HG03159 (cell line): ENCODE measurements at regions not wholly inside any gene's neighbourhood (a gene's known extent, or its start where the extent isn't known, plus 50 kb on each side); places are given as distances from the start of the nearest gene placed in this dataset.
"Not testable (repeated sequence)": the region's sequence is repeated elsewhere in the genome, so short reads cannot be mapped to it uniquely, and the experiment has no call there.

ENCODE experiments used
- ATAC-seq: cut with Tn5 transposase; IDR thresholded peaks from one replicate; pipeline ENCODE4 v1.9.1; 2021; ENCODE audit warnings: mild to moderate bottlenecking, moderate library complexity; ENCODE audit not compliant: unreplicated experiment

DNA sequence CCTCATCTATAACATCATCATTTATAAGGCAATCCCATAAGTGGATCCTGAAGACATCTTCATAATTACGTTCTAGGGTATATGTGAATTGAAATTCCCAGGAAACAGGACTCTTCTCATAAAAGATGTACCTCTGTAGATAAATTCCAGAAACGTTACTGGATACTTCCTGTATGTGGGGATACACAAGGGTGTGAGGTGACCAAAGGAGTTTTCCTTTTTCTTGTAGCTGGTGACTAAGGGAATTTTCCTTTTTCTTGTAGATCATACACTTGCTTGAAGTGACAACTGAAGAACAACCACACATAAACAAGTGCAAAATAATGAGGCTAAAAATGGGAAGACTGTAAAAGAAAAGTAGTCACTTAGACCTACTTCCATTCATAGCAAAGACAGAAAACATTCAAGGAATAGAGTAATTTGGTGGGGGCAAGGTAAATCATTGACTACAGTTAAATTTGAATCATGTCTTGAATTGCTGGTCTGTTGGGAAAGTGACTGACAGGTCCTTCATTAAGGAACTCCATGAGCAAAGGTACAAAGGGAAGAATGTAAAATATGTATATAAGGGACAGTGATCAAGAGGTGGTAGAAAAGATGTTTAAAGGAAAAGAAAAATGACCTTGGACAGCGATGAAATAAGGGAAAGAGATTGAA, 53.2 kb upstream of the UBE2E3 start:
- no peak for ATAC-seq

DNA sequence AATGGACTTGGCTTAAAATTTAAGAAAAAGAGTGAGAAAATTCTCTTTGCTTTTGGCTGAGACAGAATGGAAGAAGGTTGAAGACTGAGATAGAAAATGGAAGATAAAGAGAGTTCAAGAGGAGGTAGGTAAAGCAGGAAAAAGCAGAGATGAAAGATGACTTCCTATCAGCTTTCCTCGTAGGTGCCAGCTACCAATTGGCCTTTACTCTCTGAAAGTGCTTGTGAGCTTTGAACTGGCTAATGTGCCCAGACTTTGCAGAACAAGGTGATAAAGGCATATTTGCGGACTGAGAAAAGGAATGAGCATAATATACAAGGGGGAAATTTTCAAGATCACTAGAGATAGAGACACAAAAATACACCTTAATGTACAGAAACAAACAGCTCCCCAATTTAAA, 54.7 kb upstream of the UBE2E3 start:
- ATAC-seq: no peak

DNA sequence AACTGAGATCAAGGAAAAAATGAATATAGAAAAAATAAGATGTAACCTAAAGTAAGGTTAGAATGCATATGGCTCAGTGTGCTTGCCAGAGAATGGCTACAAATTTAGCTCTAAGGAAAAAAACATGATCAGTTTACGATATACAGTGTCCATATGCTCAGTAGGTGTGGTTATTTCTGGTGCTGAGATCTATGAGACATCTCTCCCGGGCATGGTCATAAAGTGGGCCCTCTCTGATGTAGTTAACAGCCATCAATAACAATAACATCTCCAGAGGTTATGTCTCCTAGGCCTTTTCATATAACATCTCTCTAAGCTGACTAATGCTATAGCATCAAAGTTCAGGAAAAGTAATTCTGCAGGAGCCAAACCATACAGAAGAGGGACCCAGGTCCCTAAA, 56.3 kb upstream of the UBE2E3 start:
- no peak for ATAC-seq

DNA sequence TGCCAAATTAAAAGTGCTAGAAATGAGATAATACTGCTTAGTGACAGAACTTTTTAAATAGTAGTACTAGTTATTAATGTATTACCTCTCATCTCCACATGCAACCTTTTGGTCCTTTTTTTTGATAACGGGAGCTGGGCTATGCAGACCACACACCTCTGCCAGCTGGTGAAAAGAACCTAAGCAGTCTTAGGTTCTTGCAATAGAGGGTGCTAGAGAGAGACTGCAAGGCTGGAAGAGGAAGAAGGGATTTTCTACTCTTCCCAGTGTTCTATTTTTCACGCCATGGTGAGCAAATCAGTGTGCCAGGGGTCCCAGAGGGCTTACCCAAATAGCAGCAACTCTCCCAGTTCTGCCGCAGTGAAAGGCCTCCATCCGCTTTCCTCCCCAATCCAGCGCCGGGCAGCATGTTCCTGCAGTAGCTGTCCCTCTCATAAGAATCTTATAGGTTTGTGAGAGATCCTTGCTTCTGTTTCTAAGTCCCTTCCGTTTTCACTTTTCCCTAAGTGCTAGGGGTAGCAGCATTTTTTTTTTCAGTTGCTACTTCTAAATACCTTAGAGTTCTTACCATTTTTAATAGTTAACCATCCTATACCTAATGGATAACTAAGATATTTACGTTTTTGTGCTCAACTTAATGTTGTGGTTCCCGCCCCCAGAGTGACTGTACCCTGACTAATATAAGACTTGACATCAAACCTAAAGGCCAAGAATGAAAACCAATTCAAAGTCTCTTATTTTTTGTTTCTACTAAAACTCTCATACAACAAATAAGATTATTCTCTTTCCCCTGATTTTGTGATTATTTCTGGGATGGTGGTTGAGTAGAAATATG, 69.4 kb upstream of the UBE2E3 start:
- ATAC-seq: no peak

DNA sequence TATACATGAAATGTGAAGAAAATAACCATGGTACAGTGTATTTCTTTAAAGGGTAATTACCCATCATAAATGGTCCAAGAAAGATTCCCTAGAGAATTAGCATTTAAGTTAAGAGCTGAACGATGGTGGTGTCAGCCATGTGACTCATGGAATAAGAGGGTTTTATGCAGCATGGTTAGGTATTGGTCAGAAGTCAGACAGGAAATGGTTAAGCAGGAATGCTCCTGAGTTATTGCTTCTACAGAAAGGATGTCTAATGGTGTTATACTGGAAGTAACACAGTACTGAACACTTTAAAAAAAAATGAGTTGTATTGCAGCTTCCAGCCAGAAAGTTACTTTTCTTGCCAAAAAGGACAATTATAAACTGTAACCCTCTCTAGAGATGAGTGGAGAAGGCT, 72.7 kb upstream of the UBE2E3 start:
- no peak for ATAC-seq

DNA sequence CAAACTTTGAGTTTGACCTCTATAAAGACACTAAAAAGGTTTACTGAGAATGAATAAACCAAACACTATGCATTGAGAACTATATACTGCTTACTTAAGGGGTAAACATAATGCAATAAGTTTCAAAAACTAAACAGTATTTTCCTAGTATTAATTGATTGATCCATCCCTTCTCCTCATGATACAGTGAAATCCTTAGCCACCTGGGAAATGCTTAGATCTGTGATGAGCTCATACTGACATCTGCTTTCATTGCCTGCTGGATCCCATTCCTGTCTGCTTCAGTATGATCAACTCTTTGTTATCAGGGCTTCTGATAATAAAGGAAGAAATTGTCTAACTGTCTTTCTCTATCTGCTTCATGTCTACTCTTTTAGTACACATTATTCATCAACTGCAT, 74.9 kb upstream of the UBE2E3 start:
- ATAC-seq: no peak

DNA sequence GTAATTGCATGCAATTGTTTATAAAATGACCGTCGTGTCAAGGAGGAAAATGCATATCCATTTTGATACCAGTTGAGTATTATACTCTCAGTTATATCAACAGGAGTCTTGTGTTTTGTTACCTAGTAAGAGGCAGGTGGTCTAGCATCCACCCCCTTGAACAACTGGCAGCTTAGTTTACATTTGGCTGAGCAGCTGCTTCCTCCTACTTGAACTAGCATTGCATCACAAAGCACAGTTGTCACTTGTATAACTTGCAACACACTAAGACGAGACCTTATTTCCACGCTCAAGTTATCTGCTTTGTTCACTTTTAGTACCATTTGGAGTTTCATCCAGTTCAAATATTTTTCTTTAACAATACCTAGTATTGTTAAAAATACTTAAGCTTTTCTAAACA, 75.4 kb upstream of the UBE2E3 start:
- no peak for ATAC-seq

DNA sequence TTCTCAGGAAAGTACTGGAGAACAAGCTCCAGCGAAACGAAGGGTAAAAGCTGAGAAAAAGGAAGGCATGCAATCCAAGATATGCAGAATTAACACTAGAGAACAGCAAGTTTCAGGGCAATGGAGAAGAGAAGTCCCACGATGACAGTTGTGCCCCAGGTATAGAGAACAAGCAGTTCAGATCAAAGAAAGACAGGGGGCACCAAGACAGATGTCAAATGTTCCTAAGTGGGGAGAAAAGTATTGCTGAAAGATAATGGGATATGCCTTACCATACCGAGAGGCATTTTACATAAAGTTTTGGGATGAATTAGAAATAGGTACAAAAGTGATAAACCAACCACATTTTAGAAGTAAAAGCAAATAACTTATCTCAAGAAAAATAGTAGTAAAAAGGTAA, 79.1 kb upstream of the UBE2E3 start:
- ATAC-seq: no peak

DNA sequence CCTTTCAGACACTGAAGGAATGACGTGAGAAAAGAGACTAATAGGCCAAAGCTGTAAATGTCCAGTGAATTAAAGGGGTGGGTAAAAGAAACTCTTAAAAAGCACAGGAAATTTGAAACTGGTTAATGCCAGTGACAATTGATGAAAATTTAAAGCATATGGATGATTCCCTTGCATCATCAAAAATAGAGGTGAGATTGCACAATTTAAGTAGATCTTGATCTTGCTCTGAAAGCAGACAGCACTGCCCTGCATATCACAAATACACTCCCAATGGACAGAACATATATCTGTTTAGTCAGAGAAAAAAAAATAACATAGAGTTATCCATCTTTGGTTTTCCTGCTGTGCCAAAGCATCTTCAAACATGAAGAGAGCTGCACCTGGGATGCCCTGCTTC, 86.7 kb upstream of the UBE2E3 start:
- ATAC-seq: no peak

DNA sequence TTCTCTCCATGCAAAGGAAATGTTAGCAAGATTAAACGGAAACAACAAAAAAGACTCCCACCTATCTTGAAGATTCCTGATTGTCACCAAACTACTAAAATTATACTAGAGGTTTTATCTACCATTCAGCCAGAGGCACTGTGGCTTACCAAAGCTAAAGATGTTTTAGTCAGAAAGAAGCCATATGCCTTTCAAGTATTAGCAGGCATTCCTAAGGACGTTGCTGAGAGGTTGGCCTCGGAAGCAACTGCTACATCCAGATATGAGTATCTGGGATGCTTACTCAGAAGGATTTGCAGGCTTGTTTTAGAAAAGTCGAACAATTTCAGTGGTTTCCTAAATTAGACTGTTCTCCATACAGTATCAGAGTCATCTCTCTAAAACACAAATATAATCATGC, 88.3 kb upstream of the UBE2E3 start:
- ATAC-seq: no peak

DNA sequence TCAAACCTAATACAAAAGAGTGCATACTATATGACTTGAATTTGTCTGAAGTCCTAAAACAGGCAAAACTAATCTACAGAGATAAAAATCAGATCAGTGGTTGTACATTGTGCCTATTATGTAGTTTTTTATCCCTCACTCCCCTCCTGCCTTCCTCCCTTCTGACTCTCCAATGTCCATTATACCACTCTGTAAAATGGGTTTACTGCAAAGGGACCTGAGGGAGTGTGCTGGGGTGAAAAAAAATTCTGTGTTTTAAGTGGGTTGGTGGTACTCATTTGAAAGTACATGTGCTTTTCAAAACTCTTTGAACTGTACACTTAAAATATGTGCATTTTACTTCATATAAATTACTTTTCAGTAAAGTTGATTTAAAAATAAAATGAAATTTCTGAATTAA, 89.0 kb upstream of the UBE2E3 start:
- no peak for ATAC-seq

DNA sequence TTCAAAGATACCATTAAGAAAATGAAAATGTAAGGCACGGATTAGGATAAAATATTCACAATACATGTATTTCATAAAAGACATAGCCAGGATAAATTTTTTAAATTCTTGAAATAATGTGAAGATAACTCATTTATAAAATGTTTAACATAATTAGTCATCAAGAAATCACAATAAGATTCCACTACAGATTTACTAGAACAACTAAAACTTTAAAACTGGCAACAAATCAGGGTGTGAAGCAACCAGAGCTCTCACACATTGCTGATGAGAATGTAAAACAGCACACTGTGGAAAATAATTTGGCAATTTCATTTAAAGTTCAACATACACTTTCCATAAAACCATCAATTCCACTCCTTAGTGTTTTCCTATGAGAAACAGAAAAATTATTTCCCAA, 89.6 kb upstream of the UBE2E3 start:
- no peak for ATAC-seq

DNA sequence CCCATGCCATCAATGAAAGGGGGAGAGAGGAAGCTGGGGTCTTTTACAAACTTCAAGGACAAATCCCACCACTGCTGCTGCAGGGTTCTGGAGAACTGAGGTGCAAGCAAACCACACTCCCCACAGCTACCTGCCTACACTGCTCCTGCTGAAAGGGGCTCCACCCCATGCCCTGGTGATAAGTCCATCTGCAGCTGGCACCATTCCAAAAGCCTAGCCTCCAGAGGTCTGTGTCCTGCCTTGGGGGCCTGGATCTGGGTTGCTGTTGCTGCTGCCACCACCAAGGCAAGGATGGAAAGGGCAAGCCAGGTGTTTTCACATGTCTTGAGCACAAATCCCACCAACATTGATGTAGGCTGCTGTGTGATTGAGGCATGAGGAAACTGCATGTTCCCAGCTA, 97.4 kb upstream of the UBE2E3 start:
- ATAC-seq: no peak

DNA sequence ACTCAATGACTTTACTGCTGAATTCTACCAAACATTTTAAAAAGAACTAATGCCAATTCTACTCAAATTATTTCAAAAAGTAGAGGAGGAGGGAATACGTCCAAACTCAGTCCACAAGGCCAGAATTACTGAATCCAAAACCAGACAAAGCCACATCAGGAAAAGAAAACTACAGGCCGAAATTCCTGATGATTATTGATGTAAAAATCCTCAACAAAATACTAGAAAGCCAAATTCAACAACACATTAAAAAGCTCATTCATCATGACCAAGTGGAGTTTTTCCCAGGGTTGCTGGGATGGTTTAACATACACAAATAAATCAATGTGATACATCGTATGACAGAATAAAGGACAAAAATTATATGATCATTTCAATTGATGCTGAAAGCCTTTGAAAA, 103.9 kb upstream of the UBE2E3 start:
- ATAC-seq: no peak

DNA sequence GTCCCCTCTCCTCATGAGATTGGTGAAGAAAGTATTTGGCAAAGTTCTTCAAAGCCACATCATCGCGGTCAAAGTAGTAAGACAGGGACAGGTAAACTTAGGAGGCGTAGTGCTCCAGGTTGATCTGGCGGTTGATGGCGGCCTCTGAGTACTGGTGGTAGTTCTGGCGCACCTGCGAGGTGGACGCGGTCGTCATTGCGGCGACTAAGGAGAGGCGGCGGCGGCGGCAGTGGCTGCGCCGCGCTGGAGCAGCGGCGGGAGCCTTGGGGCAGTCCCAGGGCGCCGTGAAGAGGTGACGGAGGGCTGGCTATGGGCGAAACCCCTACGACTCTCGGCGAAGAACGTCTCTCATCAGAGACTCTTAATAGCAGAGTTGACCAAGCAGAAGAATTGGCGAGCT, 107.2 kb upstream of the UBE2E3 start:
- ATAC-seq: no peak

DNA sequence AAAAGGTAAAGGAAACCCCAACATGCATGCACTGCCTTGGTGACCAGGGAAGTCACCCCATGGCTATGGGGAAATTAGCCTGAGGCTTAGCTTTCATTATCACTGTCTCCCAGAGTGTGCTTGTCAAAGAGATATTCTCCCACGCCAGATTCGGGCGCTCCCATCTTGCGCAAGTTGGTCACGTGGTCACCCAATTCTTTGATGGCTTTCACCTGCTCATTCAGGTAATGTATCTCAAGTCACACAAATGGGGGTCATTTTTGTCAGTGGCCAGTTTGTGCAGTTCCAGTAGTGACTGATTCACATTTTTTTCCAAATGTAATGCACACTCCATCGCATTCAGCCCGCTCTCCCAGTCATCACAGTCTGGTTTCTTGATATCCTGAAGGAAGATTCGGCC, 107.6 kb upstream of the UBE2E3 start:
- ATAC-seq: not testable (repeated sequence)

DNA sequence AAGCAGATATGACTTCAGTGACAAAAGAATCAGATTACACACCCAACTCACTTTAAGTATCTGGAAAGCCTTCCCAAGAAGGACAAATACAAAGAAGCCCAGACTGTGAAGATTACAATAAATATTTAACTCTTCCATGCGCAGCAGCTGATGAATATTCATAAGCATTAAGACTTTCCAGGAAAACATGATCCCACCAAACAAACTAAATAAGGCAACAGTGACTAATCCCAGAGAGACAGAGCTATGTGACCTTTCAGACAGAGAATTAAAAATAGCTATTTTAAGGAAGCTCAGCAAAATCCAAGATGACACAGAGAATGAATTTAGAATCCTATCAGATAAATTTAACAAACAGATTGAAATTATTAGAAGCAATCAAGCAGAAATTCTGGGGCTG, 108.2 kb upstream of the UBE2E3 start:
- no peak for ATAC-seq

DNA sequence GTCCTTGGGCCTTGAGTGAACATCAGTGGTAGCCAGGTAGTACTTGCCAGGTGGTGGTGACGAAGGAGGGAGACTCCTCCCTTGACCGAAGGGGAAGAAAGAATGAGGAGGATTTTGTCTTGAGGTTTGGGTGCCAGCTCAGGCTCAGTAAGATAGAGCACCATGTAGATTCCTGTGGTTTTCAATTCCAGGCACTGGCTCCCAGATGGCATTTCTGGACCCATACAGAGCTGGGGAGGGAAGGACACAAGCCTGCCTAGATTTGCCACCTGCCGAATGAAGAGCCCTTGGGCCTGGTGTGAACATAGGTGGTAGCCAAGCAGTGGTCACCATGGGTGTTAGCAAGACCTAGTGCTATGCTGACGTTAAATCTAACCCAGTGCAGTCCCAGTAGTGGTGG, 108.8 kb upstream of the UBE2E3 start:
- no peak for ATAC-seq

DNA sequence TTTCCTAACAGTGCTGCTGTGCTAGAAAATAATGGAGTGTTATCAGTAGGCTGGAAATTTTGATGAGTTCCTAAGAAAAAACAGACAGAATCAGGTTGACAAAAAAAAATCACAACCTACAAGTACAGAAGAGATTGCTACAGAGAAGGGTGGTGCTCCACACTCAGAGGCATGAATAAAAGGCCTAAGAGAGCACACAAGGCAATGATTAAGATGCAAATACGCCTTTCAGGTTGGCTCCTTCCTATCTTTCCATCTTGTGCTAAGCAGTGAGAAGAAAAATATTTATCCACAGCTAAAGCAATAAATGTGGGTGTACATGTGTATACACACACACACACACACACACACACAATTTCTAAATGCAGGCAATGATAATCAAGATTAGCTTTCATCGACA, 130.6 kb upstream of the UBE2E3 start:
- no peak for ATAC-seq

DNA sequence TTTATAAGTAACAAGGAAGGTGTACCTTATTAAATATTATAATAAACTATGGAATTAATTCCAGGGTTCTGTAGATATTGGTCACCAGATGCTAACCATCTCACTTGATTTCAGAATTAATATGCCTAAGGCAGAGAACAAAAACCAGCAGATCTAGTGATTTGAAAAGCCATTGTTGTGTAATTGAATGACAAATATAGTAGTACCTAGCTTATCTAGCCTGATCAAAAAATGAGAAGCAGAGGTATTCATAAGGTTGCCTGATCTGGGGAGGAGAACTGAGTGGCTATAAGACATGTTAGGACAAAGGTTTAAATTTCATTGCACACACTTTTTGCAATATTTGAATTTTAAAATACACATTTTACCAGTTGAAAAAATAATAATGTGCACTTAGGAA, 132.0 kb upstream of the UBE2E3 start:
- ATAC-seq: no peak

DNA sequence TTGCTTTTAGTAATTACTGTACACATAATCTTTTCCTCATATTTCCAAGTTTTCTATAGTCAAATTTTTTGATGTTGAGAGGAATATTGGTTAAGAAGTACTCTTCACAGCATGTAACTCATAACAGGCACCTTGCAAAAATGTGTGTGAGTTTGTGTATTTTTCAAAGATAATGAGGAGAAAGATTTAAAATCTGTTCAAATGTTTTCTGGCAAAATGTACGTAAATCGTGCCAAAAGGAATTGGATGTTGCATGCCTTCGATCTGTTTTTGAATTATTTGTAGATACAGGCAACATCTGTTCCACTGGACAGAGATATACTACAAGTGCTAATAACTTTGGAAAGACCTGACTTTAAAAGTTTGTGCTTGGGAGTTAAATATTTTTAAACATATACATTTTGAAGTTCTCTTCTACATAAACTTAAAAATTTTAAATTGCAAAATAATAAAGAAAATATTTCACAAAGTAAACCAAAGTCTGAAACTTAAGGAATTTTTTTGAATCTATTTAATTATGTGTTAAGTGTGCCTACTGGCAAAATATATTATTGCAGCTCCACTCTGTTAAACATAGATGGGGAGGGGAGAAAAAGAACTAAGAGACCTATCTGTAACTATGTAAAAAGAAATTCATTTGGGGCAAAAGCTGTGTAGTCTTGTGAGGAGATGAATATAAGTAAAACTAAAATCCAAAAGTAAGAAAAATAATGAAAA, 133.5 kb upstream of the UBE2E3 start:
- no peak for ATAC-seq

DNA sequence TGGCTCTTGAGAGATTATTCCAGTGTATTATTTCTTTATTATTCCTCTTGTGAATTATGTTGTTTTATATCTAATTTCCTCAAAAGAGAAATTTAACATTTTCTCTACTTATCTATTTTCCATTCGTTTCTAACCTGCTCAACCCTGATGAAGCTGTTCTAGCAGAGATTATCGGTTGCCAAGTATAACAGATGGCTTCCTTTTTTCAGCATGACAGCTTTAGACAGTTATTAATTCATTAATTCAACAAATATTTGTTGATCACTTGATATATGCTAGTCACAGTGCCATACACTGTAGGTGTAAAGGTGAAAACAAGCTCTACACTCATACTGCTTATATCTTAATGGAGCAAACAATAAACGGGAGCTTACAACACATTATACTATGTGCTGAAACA, 137.9 kb upstream of the UBE2E3 start:
- ATAC-seq: no peak
